Activated CD4-positive, alpha-beta T cell treated with anti-CD3 and anti-CD28 coated beads, Interleukin-2, amount 50 U/mL, for 4 hours (primary cell): ENCODE measurements at regions not wholly inside any gene's neighbourhood (a gene's known extent, or its start where the extent isn't known, plus 50 kb on each side); places are given as distances from the start of the nearest gene placed in this dataset.

Experiments used
- DNase-seq, 2 experiments: peaks; one replicate each; pipeline ENCODE4 v3.0.0-alpha.2; 2020

- DNase-seq, result peak in 1 of 2 experiments; percentile 5
Measured at GRCh38 chr10:78937800-78938694, 130.7 kb upstream of the ZMIZ1 start.

DNA sequence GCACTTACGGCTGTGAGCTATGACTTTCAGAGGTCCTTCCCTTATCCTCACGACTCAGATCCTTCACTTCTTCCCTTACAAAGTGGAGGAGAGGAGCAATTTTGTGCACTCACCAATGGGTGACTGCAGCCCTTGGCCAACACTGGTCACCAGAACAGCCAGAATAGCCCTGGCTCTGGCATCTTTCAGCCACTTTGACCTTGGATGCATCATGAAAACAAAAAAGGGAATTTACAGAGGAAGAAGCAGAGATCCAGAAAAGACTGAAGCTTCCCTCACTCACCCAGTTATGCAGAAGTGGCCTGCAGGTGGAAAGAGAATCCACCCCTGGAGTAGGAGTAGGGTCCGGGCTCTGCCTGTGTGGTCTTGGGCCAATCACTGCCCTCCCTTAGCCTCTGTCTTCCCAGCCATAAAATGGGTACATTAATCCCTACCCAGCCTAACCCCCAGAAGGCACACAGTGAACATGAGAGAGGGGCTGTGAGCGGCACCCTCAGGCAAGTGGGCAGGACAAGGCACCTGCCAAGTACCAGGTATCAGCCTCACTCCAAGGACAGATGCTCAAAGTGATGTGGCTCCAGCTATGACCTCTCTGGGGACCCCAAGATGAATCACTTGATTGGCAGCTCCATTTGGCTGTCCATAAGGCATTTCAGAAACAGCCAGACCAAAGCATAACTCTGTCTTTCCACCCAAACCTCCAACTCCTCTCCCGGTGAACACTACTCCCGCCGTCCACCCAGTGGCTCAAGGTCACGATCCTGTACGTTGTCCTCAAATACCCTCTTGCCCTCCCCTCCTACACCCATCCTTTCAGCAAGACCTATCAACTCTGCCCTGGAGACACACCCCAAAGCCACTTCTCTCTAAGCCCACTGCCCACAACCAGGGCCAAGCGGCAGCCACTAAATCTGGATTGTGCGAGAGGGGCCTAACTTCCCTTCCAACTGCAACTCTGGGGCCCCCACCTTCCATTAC is 129.8 kb upstream of the ZMIZ1 start:
- no peak for DNase-seq

GRCh38 chr10:78942091-78942501 is 126.7 kb upstream of the ZMIZ1 start:
- DNase-seq, result no peak

GRCh38 chr10:78944723-78945312 is 123.9 kb upstream of the ZMIZ1 start:
- DNase-seq, result no peak

DNA sequence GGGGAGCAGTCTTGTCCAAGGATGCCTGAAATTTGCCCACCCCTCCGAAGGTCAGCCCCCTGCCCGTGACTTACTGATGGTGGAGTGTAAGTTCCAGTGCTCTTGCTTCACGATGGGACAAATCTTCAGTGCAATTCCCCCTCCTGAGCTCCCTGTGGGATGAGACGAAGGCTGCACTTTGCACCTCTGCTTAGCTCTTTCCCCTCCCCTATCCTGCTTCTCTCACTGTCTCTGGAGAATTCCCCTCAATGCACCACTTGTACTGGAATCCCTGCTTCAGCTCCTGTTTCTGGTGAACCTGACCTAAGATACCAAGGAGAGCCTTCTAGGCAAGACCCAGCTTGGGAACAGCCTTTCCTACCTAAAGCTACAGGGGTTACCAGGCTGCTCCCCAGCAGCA is 122.9 kb upstream of the ZMIZ1 start:
- no peak for DNase-seq

DNA sequence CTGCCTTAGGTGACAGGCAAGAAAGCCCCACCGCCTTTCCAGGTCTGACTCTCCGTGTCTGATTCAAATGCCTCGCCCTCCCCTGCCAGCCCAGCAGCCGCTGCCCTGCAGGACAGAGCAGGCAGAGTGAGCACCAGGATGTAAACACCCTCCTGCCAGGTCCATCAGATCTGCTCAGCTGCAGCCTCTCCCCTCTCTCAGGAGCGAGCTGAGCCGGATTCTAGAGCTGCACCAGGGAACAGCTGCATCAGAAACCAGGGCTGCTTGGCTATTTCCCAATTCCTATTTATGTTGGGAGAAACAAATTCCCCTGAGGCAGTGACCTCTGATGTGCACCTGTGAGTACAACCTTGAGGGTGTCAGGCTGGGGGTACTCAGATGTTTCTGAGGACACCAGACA is 121.5 kb upstream of the ZMIZ1 start:
- DNase-seq, result no peak

DNA sequence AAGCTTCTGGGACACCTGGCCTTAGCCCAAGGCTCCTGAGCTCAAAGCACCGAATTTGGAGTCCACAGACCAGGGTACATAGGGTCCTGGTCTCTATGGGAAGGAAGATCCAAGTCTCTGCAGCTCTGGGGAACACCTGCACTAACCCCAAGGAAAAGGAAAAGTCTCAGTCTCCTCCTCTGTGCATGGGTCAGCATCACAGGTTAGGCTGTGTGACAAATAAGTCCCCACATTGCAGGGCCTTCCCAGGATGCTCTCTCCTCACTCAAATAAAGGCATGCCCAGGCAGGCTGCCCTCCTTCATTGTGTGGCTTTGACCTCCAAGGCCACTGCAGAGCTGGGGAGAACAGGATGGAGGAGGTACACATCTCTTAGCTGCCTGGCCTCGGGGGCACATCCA is 121.0 kb upstream of the ZMIZ1 start:
- DNase-seq, result no peak

DNA sequence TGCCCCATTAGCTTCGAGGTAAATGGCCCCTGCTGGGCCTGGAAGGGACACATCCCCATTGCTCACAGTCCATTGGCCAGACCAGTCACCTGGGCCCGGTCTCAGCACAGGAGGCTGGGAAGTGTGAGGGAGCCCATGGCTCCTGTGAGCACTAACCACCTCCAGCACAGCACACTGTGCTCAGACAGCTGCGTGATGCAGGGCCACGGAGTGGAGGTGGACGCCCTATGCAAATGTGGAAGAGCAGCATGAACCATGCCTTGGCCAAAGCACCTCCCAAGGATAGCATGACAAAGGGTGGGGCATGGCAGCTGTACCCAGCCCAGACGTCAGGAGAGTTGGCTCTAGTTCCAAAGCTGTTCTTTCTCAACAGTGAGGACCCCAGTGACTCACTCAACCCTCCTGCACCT is 120.1 kb upstream of the ZMIZ1 start:
- no peak for DNase-seq

DNA sequence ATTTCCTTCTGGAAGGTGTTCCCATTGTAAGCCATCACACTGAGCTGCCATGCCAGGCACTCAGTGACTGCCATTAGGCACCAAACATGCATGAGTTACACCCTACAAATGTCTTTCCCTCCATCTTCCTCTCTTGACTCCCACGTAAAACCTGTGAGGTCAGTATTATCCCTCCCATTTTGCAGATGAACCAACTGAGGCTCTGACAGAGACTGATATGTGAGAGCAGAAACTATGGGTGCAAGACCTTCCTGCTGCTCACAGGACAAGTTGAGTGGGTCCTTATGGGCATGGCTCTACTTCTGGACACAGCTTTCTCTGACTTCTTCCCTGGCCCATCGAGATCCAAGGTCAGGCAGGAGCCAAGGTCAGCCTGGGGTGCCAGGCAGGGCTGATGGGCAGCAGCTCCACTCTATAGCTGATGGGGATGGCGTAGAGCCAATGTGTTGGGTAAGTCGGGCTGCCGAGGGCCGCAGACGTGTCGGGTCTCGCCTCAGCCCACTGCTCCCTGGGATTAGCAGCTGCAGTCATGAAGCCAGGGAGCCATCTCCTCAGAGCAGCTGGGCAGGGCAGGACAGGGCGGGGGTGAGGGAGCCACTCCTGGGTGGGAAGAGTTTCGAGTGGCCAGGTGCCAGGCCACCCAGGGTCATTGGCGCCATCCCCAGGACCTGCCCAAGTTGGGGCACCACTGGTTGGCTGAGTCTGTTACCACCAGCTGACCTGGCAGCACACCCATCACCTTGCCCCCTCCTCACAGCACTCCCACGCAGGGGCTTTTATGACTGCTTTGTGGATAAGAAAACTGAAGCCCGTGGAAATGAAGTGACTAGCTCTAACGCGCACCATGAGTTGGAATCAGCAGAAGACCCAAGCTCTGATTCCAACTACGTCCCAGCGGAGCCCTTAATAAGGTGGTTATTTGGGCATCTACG is 117.8 kb upstream of the ZMIZ1 start:
- DNase-seq, result no peak

DNA sequence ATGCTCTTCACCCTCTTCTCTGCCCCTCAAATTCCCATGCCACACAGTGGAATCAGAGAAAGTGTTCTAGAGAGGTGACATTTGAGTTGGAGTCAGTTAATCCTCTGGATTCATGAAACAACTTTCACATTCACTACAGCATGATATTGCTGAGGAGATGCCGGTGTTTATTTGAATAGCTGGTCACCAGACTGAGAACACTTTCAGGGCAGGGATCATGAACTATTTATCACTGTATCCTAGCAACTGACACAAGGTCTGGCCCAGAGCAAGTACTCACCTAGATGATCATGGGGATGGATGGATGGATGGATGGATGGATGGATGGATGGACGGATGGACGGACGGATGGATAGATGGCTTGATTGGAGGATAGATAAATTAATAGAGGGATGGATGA is 116.7 kb upstream of the ZMIZ1 start:
- DNase-seq, result no peak

GRCh38 chr10:78952686-78953085 is 116.1 kb upstream of the ZMIZ1 start:
- no peak for DNase-seq

GRCh38 chr10:78953113-78953798 is 115.5 kb upstream of the ZMIZ1 start:
- DNase-seq, result no peak

- no peak for DNase-seq
Measured at GRCh38 chr10:78953799-78954297, 114.9 kb upstream of the ZMIZ1 start.

GRCh38 chr10:78954689-78955088 is 114.1 kb upstream of the ZMIZ1 start:
- DNase-seq, result no peak

DNA sequence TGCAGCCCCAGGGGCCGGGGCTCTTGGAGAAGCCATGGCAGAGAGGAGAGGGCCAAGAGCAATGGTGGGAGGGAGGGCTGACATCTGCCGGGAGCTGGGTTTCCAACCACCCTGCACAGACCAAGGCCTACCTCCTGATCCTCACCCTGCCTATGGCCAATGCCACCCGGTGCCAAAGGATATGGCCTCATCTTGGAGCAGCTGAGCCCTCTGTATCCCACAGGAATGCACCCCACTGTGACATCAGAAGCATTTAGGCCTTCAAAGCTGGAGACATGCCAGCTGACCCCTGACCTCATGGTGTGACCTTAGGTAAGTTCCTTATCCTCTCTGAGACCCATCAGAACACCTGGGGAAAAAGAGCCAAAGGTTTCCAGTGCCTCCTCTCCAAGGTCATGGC is 113.6 kb upstream of the ZMIZ1 start:
- DNase-seq, result no peak

DNA sequence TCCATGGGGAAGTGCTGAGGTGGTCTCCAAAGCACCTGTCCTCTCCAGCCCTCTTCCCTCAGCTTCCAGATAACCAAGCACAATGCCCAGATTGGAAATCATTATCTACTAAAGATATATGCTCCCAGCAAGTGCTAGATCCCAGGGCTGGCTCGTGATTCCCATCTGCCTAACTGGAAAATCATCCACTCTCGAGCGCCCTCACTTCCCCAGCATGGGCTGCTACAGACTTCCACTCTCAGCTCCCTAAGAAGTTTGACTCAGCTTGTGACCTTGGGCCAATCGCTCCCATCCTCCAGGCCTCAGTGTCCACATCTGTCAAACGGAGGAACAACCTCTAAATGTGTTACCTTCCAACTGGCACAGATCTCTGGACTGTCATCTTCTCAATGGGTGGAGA is 112.4 kb upstream of the ZMIZ1 start:
- DNase-seq, result no peak

- DNase-seq, result no peak
Measured at GRCh38 chr10:78957471-78958039, 111.2 kb upstream of the ZMIZ1 start.

- DNase-seq, result no peak
Measured at GRCh38 chr10:78959217-78959923, 109.4 kb upstream of the ZMIZ1 start.

DNA sequence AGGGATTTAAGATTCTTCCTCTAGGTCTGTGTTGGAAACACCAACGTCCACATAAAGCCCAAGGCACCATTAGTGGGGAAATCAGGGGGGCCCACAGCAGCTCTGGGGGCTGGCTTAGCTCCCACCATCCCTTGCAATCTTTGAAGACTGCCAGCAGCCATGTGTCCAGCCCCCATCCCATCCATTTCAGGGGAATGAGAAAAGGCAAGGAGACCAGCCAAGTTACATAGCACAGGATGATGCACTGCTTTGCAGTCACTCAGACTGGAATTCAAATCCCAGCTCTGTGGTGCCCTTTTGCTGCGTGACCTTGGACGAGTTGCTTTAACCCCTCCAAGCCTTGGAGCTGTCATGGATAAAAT is 108.9 kb upstream of the ZMIZ1 start:
- no peak for DNase-seq

GRCh38 chr10:78960316-78960800 is 108.4 kb upstream of the ZMIZ1 start:
- DNase-seq, result no peak
